H9 (cell line): ENCODE measurements at regions not wholly inside any gene's neighbourhood (a gene's known extent, or its start where the extent isn't known, plus 50 kb on each side); places are given as distances from the start of the nearest gene placed in this dataset.

ENCODE experiments used
- DNase-seq: peaks from one replicate; pipeline ENCODE4 v3.0.0-alpha.2; 2017
- H2AFZ ChIP-seq: one replicate; pipeline ENCODE4 v1.6.1; 2013; ENCODE audit warnings: mild to moderate bottlenecking, low read length, control low read depth, moderate library complexity
- H2AK5ac ChIP-seq: 2 replicates; pipeline ENCODE4 v1.6.1; 2013; ENCODE audit warnings: low read length, control low read depth, mixed read lengths; ENCODE audit not compliant: insufficient read length
- H2BK120ac ChIP-seq: one replicate; pipeline ENCODE4 v1.6.1; 2013; ENCODE audit warnings: low read depth, mild to moderate bottlenecking, low read length, control low read depth, inconsistent platforms; ENCODE audit not compliant: poor library complexity, severe bottlenecking
- H2BK12ac ChIP-seq: 2 replicates; pipeline ENCODE4 v1.6.1; 2013; ENCODE audit warnings: low read length, control low read depth, mixed read lengths, low read depth; ENCODE audit not compliant: insufficient read length
- H2BK15ac ChIP-seq: 2 replicates; pipeline ENCODE4 v1.6.1; 2013; ENCODE audit warnings: low read depth, low read length, control low read depth
- H2BK20ac ChIP-seq: one replicate; pipeline ENCODE4 v1.6.1; 2013; ENCODE audit warnings: low read depth, mild to moderate bottlenecking, low read length, control low read depth, inconsistent platforms; ENCODE audit not compliant: poor library complexity, severe bottlenecking
- H2BK5ac ChIP-seq: 2 replicates; pipeline ENCODE4 v1.6.1; 2013; ENCODE audit warnings: low read length, control low read depth, mixed read lengths; ENCODE audit not compliant: insufficient read length
- H3K14ac ChIP-seq: 2 replicates; pipeline ENCODE4 v1.6.1; 2013; ENCODE audit warnings: low read length, control low read depth; ENCODE audit not compliant: insufficient read depth
- H3K18ac ChIP-seq: 2 replicates; pipeline ENCODE4 v1.6.1; 2013; ENCODE audit warnings: low read depth, mild to moderate bottlenecking, mixed read lengths, low read length, control low read depth; ENCODE audit not compliant: insufficient read length
- H3K23ac ChIP-seq: 2 replicates; pipeline ENCODE4 v1.6.1; 2013; ENCODE audit warnings: low read length, control low read depth, mixed read lengths, low read depth; ENCODE audit not compliant: insufficient read length
- H3K23me2 ChIP-seq: 2 replicates; pipeline ENCODE4 v1.6.1; 2013; ENCODE audit warnings: low read depth, mild to moderate bottlenecking, mixed read lengths, low read length, control low read depth; ENCODE audit not compliant: insufficient read length, poor library complexity, severe bottlenecking
- H3K27ac ChIP-seq: 2 replicates; pipeline ENCODE4 v1.5.1; 2013; ENCODE audit warnings: low read length, control low read depth, mixed read lengths, low read depth; ENCODE audit not compliant: insufficient read length
- H3K27me3 ChIP-seq: 2 replicates; pipeline ENCODE4 v1.6.1; 2013; ENCODE audit warnings: low read length, control low read depth, inconsistent platforms; ENCODE audit not compliant: insufficient read depth
- H3K4ac ChIP-seq: 2 replicates; pipeline ENCODE4 v1.6.1; 2013; ENCODE audit warnings: low read depth, mild to moderate bottlenecking, control low read depth, inconsistent platforms, low read length, moderate library complexity
- H3K4me1 ChIP-seq: 2 replicates; pipeline ENCODE4 v1.6.1; 2013; ENCODE audit warnings: low read length, control low read depth, inconsistent platforms; ENCODE audit not compliant: insufficient read depth
- H3K4me2 ChIP-seq: 2 replicates; pipeline ENCODE4 v1.6.1; 2013; ENCODE audit warnings: low read length, control low read depth, mixed read lengths; ENCODE audit not compliant: insufficient read length, insufficient read depth
- H3K56ac ChIP-seq: 2 replicates; pipeline ENCODE4 v1.6.1; 2013; ENCODE audit warnings: low read depth, mild to moderate bottlenecking, mixed read lengths, low read length, control low read depth; ENCODE audit not compliant: insufficient read length
- H3K79me1 ChIP-seq: 2 replicates; pipeline ENCODE4 v1.6.1; 2013; ENCODE audit warnings: low read depth, mild to moderate bottlenecking, moderate library complexity, low read length, control low read depth, inconsistent platforms; ENCODE audit not compliant: insufficient read depth, poor library complexity, severe bottlenecking
- H3K79me2 ChIP-seq: 2 replicates; pipeline ENCODE4 v1.6.1; 2013; ENCODE audit warnings: low read length, control low read depth, inconsistent platforms; ENCODE audit not compliant: insufficient read depth
- H3K9ac ChIP-seq: 2 replicates; pipeline ENCODE4 v1.6.1; 2013; ENCODE audit warnings: low read length, control low read depth, mixed read lengths; ENCODE audit not compliant: insufficient read length; ENCODE audit errors: extremely low read depth
- H3K9me3 ChIP-seq: one replicate; pipeline ENCODE4 v1.6.1; 2013; ENCODE audit warnings: low read depth, low read length, inconsistent platforms; ENCODE audit not compliant: control insufficient read depth
- H3T11ph ChIP-seq: one replicate; pipeline ENCODE4 v1.6.1; 2013; ENCODE audit warnings: mild to moderate bottlenecking, low read length, control low read depth, inconsistent platforms
- H4K20me1 ChIP-seq: one replicate; pipeline ENCODE4 v1.6.1; 2013; ENCODE audit not compliant: control insufficient read depth, insufficient read length, insufficient read depth
- H4K5ac ChIP-seq: 2 replicates; pipeline ENCODE4 v1.6.1; 2013; ENCODE audit warnings: low read depth, mild to moderate bottlenecking, mixed read lengths, low read length, control low read depth; ENCODE audit not compliant: insufficient read length
- H4K8ac ChIP-seq: replicated peaks from 2 replicates; pipeline ENCODE4 v1.6.1; 2013; ENCODE audit warnings: low read length, control low read depth, mixed read lengths, low read depth; ENCODE audit not compliant: insufficient read length
- H4K91ac ChIP-seq: 2 replicates; pipeline ENCODE4 v1.6.1; 2013; ENCODE audit warnings: low read depth, mild to moderate bottlenecking, moderate library complexity, mixed read lengths, low read length, control low read depth; ENCODE audit not compliant: insufficient read length
- H3K27ac Mint-ChIP-seq, 3 experiments: 2 replicates in 2 of 3; 3 replicates in 1 of 3; pipeline ENCODE4 v1.8.0; 2020 to 2021; ENCODE audit warnings: mixed read lengths in 3 of 3, mild to moderate bottlenecking in 1 of 3, moderate library complexity in 1 of 3
- H3K27me3 Mint-ChIP-seq: 2 replicates; pipeline ENCODE4 v1.8.0; 2021; ENCODE audit warnings: low read depth, mild to moderate bottlenecking, moderate library complexity, mixed read lengths
- H3K36me3 Mint-ChIP-seq, 3 experiments: 2 replicates in 2 of 3; 3 replicates in 1 of 3; pipeline ENCODE4 v1.8.0; 2020 to 2021; ENCODE audit warnings: low read depth in 3 of 3, mixed read lengths in 3 of 3; ENCODE audit not compliant: insufficient read depth in 1 of 3
- H3K4me1 Mint-ChIP-seq, 2 experiments: 2 replicates each; pipeline ENCODE4 v1.8.0; 2020; ENCODE audit warnings: mixed read lengths in 2 of 2
- H3K4me3 Mint-ChIP-seq, 2 experiments: 2 replicates in 1 of 2; 3 replicates in 1 of 2; pipeline ENCODE4 v1.8.0; 2020 to 2021; ENCODE audit warnings: mild to moderate bottlenecking in 2 of 2, mixed read lengths in 2 of 2, moderate library complexity in 1 of 2
- H3K9me3 Mint-ChIP-seq, 2 experiments: 2 replicates in 1 of 2; 3 replicates in 1 of 2; pipeline ENCODE4 v1.8.0; 2020; ENCODE audit warnings: mild to moderate bottlenecking in 2 of 2, mixed read lengths in 2 of 2, moderate library complexity in 1 of 2
- CTCF ChIP-seq: fragments of 200-600 bp; sonication (generic); conservative IDR thresholded peaks from 3 replicates; pipeline ENCODE4 v1.8.0; 2021; ENCODE audit warnings: antibody characterized with exemption, mild to moderate bottlenecking
- WGBS: extraction: QIAGEN DNeasy Blood & Tissue Kit; methylation state at CpG from one replicate; pipeline ENCODE4 v1.1.7; 2013; ENCODE audit warnings: missing lambda C conversion rate, low lambda C conversion rate, mixed read lengths; ENCODE audit not compliant: insufficient read length; ENCODE audit errors: extremely low coverage; 5-methylcytosine and 5-hydroxymethylcytosine counted together

DNA sequence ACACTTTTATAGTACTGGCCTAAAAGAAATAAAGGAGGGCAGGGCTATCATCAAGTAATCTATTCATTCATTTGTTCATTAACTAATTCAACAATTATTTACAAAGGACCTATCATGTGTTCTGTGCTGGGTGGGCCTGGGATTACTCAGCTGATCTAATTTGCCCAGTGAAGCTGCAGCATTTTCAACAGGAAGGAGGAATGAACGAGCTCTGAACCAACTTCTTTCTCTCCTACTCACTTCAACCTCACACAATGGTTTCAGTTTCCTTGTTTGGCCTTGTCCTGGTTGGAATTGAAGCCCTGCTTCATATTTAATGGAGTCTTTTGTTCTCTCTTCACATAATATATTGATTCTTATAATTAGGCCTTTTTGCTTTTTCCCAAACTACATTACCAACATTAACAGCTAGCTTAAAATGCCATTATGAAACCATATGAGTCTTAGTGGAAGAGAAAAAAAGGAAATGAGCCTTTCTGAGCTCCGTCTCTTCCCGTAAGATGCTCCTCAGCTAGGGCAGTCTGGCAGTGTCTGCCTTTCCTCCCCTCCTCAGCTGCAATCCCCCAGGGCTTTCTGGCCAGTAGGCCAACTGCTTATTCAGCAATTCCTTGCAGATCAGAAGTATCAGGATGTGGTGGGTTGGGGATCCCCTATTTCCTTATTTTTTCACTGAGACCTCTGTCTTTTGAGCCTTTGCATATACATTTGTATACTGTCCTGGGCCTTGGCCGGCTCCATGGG, 79.4 kb upstream of the NRN1 start:
- Histone ChIP-seq H3K9ac (no peak overlapping the region), H3K4ac (no peak overlapping the region), H3K56ac (no peak overlapping the region), H3K14ac (no peak overlapping the region), H3K23me2 (no peaks in the 10 kb centered on the region), H3K4me2 (no peak overlapping the region), H3K18ac (no peak overlapping the region), H4K8ac (no peak overlapping the region), H2AK5ac (no peak overlapping the region), H3K4me1 (no peaks in the 10 kb centered on the region), H3K23ac (no peak overlapping the region), H3K9me3 (no peaks in the 10 kb centered on the region), H2BK12ac (no peak overlapping the region), H3T11ph (no peak overlapping the region), H2BK15ac (no peak overlapping the region), H2BK20ac (no peak overlapping the region), H4K20me1 (no peaks in the 10 kb centered on the region), H2BK120ac (no peak overlapping the region), H3K27me3 (no peaks in the 10 kb centered on the region), H4K91ac (no peak overlapping the region), H2AFZ (no peak overlapping the region), H4K5ac (no peak overlapping the region), H2BK5ac (no peak overlapping the region), H3K79me1 (no peaks in the 10 kb centered on the region), H3K79me2 (no peaks in the 10 kb centered on the region), H3K27ac (no peak overlapping the region)
- no peak for DNase-seq
- TF ChIP-seq CTCF = no peak
- Mint-ChIP-seq H3K27ac (no peak overlapping the region), H3K4me1 (no peaks in the 10 kb centered on the region), H3K27me3 (peaks cover 10% of the 10 kb centered on the region), H3K4me3 (no peak overlapping the region), H3K9me3 (peaks cover 3 to 6% of the 10 kb centered on the region in 2 experiments; a peak in 4 of 5 replicates), H3K36me3 (no peaks in the 10 kb centered on the region; a peak in 1 of 7 replicates)
- WGBS = no CpG with 5 or more reads among the region's 4 CpGs
